KMS-11 (cell line): ENCODE measurements at regions not wholly inside any gene's neighbourhood (a gene's known extent, or its start where the extent isn't known, plus 50 kb on each side); places are given as distances from the start of the nearest gene placed in this dataset.
A peak's percentile ranks its signal among the peaks of the same experiment; 100 is the strongest.

Source experiments
- H2AFZ ChIP-seq: fragments of 200-600 bp; sonication (generic); 2 replicates; pipeline ENCODE4 v1.6.1; 2016; ENCODE audit warnings: antibody characterized with exemption, mixed run types, low read depth
- H3K27ac ChIP-seq: fragments of 200-600 bp; sonication (generic); 2 replicates; pipeline ENCODE4 v1.6.1; 2016; ENCODE audit warnings: mild to moderate bottlenecking, mixed run types
- H3K27me3 ChIP-seq: fragments of 200-600 bp; sonication (generic); 2 replicates; pipeline ENCODE4 v1.6.1; 2017; ENCODE audit warnings: mild to moderate bottlenecking, low read depth, mixed run types, moderate library complexity; ENCODE audit not compliant: insufficient read depth
- H3K36me3 ChIP-seq: fragments of 200-600 bp; sonication (generic); 2 replicates; pipeline ENCODE4 v1.6.1; 2017; ENCODE audit warnings: mild to moderate bottlenecking, mixed run types; ENCODE audit not compliant: insufficient read depth
- H3K4me1 ChIP-seq: fragments of 200-600 bp; sonication (generic); 2 replicates; pipeline ENCODE4 v1.6.1; 2016; ENCODE audit warnings: mild to moderate bottlenecking, low read depth, mixed run types; ENCODE audit not compliant: poor library complexity, severe bottlenecking
- H3K4me2 ChIP-seq: fragments of 200-600 bp; sonication (generic); 2 replicates; pipeline ENCODE4 v1.7.0; 2016; ENCODE audit warnings: mild to moderate bottlenecking, mixed run types
- H3K4me3 ChIP-seq: fragments of 200-600 bp; sonication (generic); IDR thresholded peaks from 2 replicates; pipeline ENCODE4 v1.6.1; 2017; ENCODE audit warnings: low read depth, low read length, mixed read lengths; ENCODE audit not compliant: insufficient read depth
- H3K79me2 ChIP-seq: fragments of 200-600 bp; sonication (generic); 2 replicates; pipeline ENCODE4 v1.6.1; 2016; ENCODE audit warnings: low read depth, mixed run types; ENCODE audit not compliant: insufficient read depth
- H3K9ac ChIP-seq: fragments of 200-600 bp; sonication (generic); 2 replicates; pipeline ENCODE4 v1.6.1; 2016; ENCODE audit warnings: mild to moderate bottlenecking, mixed run types
- H4K20me1 ChIP-seq: fragments of 200-600 bp; sonication (generic); 2 replicates; pipeline ENCODE4 v1.6.1; 2016; ENCODE audit warnings: mild to moderate bottlenecking, mixed run types; ENCODE audit not compliant: insufficient read depth
- CTCF ChIP-seq: fragments of 200-600 bp; sonication (generic); conservative IDR thresholded peaks from 2 replicates; pipeline ENCODE4 v1.6.1; 2017; ENCODE audit warnings: low read depth, mild to moderate bottlenecking, antibody characterized with exemption, low read length, moderate library complexity, mixed read lengths

- Histone ChIP-seq H3K36me3 (no peaks in the 10 kb centered on the region), H2AFZ (no peak overlapping the region), H3K4me3 (no peak overlapping the region), H3K79me2 (no peaks in the 10 kb centered on the region), H3K4me2 (no peak overlapping the region), H3K27ac (no peak overlapping the region), H3K27me3 (no peaks in the 10 kb centered on the region), H3K9ac (no peak overlapping the region), H3K4me1 (no peaks in the 10 kb centered on the region), H4K20me1 (no peaks in the 10 kb centered on the region)
- TF ChIP-seq CTCF = no peak
Measured at GRCh38 chr6:90863043-90863442, 276.2 kb upstream of the MAP3K7 start.

GRCh38 chr6:90860822-90861601 is 274.1 kb upstream of the MAP3K7 start:
- Histone ChIP-seq H3K36me3 (no peaks in the 10 kb centered on the region), H4K20me1 (no peaks in the 10 kb centered on the region), H3K4me2 (no peak overlapping the region), H3K27ac (no peak overlapping the region), H3K4me3 (no peak overlapping the region), H3K27me3 (no peaks in the 10 kb centered on the region), H3K9ac (no peak overlapping the region), H2AFZ (no peak overlapping the region), H3K4me1 (no peaks in the 10 kb centered on the region), H3K79me2 (no peaks in the 10 kb centered on the region)
- 0 out of 2 replicates have a peak, but pooled peaks have one; percentile 17 for TF ChIP-seq CTCF

GRCh38 chr6:90859612-90860011 is 272.7 kb upstream of the MAP3K7 start:
- no peaks in the 10 kb centered on the region for H4K20me1 ChIP-seq
- H2AFZ ChIP-seq = no peak overlapping the region

GRCh38 chr6:90859056-90859455 is 272.2 kb upstream of the MAP3K7 start:
- Histone ChIP-seq H3K79me2 (no peaks in the 10 kb centered on the region), H3K4me1 (no peaks in the 10 kb centered on the region), H3K9ac (no peak overlapping the region), H3K4me2 (no peak overlapping the region), H3K27ac (no peak overlapping the region), H2AFZ (no peak overlapping the region), H3K36me3 (no peaks in the 10 kb centered on the region), H4K20me1 (no peaks in the 10 kb centered on the region), H3K27me3 (no peaks in the 10 kb centered on the region), H3K4me3 (no peak overlapping the region)
- TF ChIP-seq CTCF = no peak

More at GRCh38 chr6:90859612-90860011, 272.7 kb upstream of the MAP3K7 start:
- Histone ChIP-seq H3K9ac (no peak overlapping the region), H3K27ac (no peak overlapping the region), H3K4me1 (no peaks in the 10 kb centered on the region), H3K79me2 (no peaks in the 10 kb centered on the region), H3K4me2 (no peak overlapping the region), H3K4me3 (no peak overlapping the region), H3K27me3 (no peaks in the 10 kb centered on the region), H3K36me3 (no peaks in the 10 kb centered on the region)
- TF ChIP-seq CTCF = no peak
